Kidney glomerular epithelial cell (primary cell): ENCODE measurements at regions not wholly inside any gene's neighbourhood (a gene's known extent, or its start where the extent isn't known, plus 50 kb on each side); places are given as distances from the start of the nearest gene placed in this dataset.

Experiments used
- DNase-seq: peaks from one replicate; lab custom pipeline; 2025; lab: John Stamatoyannopoulos, UW

DNA sequence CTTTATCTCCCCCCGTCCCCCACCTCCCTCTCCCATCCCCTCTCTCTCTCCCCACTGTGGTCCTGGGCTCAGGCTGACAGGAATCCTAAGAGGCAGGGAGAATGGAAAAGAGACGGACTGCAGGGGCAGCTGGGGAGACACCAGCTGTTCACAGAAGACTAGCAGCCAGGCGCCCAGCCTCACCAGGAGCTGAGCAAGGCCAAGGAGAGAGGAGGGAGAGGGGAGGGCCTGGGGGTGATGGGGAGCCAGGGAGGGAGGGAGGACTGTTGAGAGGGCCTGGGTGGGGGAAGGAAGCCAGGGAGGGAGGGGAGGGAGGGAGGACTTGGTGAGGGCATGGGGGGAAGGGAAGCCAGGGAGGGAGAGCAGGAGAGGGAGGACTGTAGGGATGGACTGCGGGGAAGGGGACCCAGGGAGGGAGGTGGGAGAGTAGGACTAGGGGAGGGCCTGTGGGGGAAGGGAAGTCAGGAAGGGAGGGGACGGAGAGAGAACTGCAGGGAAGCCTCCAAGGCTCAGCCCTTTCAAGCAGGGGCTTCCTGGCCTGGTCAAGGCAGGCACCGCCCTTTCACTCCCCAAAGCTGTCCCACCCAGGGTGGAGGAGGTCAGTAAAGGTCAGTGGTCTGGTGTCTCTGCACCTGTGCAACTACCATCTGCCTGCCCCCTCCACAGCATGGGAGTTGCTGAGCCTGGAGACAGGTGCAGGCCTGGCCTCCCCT is 517.7 kb upstream of the MYT1L start:
- no peak for DNase-seq

DNA sequence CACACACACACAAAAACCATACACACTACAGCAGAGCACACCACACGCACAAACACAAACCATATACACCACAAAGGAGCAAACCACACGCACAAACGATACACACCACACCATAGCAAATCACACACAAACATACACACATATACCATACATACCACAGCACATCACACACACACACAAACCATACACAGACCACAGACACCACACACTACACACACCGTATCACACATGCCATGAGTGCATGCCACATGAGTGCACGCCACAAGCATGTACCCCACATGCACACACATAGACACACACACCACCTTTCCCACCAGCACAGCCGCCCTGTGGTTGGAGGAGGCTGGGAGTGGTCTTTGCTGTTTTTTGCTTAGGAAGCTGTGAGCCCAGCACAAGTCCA is 517.1 kb upstream of the MYT1L start:
- DNase-seq, result no peak

DNA sequence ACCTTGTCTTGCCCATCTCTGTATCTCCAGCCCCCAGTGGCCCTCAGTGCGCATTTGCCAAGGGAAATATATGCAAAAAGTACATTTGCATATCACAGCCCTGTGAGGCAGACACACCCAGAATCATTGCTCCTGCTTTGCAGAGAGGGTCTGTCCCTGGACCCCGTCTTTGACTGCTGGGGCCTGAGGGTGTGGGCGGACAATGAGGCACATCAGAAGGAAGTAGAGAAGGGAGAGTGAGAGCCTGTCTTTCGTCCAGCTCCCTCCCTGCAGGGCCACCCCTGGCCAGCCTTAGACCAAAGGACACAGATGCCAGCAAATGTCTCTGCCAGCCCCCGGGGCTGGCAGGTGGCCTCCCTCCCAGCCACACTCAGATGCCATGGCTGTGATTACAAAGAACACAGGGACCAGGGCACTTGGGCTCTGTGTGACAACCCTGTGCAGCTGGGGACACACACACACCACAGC is 516.2 kb upstream of the MYT1L start:
- DNase-seq, result no peak

- no peak for DNase-seq
Observed at GRCh38 chr2:2846332-2847208, 515.5 kb upstream of the MYT1L start.

DNA sequence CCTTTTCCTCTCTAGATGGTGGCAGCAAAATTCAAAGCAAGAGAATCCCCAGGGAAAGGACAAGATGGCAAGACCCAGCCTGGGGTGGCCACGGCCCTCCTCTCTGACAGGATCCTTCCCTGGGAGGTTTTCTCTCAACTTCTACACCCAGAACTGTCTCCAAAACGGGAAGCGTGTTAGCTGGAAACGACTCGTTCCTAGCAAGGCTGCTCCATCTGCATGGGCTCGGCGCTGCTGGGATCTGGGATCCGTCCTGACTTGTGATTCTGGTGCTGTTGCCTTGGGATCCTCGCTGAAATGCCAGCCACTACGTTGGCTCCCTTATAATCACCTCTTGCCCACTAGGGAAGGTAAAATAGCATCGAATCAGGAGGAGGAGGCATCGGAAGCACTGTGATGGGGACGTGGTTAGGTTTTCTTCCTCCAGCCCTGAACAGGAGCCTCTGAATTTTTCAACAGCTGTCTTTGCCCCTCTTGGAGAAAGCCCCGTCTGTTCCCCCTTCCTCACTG is 514.8 kb upstream of the MYT1L start:
- no peak for DNase-seq

- no peak for DNase-seq
Observed at GRCh38 chr2:2845267-2845666, 514.2 kb upstream of the MYT1L start.

GRCh38 chr2:2843969-2844548 is 513.0 kb upstream of the MYT1L start:
- DNase-seq, result no peak

- no peak for DNase-seq
Observed at GRCh38 chr2:2842466-2842865, 511.4 kb upstream of the MYT1L start.

- no peak for DNase-seq
Observed at GRCh38 chr2:2840681-2841300, 509.7 kb upstream of the MYT1L start.

DNA sequence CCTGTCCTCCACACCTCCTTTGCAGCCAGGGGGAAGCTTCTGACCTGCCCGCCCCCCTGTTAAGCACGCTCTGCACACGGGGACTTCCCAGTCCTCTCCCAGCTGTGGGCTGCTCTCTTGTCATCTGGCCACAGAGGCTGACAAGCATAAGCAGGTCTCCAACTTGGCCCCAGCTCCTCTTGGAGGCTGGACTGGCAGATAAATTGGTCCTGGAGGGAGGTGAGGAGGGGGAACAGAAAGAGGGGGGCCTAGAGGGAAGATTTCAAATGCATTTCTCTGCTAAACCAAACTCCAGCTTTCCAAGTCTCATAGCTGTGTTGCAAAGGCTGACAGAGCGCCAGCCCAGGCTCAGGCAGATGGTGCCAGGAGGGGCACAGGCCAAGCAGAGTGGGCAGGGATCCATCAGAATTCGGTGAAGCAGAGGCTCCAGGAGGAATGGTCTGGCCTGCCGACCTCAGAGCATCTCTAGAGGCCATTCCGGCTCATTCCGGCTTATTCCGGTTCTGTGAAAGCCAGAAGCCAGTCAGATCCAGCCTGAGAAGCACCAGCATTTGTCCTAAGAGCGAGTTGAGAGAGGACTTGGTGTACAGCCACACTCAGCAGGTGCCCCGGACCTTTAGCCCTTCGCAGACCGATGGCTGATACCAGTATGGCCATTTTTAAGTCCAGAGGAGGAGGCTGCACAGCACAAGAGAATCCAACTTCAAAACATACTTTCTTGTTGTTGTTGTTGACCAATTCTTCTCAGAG is 508.9 kb upstream of the MYT1L start:
- DNase-seq, result no peak

DNA sequence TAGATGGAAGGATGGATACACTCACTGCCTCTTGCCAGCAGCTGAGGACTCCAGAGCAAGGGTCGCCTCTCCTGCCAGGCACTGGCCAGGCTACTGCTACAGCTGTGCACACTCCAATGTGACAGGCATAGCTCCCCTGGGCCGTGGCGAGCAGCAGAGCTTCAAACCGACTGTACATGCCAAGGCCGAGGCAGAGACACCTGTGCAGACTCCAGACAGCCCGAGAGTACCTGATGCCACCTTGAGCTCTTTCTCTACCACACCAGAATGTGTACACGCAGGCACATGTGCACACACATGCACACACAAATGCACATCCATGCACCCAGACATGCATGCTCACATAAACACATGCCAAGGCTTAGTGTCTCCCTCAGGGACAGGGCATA is 508.3 kb upstream of the MYT1L start:
- DNase-seq, result no peak

DNA sequence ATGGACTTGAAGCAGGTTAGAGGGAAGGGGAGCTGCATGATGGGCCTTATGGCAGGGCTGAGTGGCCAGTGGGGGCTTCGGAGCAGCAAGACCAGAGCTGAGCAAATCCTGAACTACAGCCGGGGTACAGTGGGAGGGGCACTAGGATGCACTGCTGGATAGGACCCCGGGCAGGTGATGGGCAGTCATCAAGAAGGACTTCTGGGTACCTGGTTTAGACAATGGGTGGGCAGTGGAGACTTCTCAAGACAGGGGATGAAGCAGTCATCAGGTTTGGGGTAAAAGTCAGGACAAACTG is 507.4 kb upstream of the MYT1L start:
- no peak for DNase-seq

DNA sequence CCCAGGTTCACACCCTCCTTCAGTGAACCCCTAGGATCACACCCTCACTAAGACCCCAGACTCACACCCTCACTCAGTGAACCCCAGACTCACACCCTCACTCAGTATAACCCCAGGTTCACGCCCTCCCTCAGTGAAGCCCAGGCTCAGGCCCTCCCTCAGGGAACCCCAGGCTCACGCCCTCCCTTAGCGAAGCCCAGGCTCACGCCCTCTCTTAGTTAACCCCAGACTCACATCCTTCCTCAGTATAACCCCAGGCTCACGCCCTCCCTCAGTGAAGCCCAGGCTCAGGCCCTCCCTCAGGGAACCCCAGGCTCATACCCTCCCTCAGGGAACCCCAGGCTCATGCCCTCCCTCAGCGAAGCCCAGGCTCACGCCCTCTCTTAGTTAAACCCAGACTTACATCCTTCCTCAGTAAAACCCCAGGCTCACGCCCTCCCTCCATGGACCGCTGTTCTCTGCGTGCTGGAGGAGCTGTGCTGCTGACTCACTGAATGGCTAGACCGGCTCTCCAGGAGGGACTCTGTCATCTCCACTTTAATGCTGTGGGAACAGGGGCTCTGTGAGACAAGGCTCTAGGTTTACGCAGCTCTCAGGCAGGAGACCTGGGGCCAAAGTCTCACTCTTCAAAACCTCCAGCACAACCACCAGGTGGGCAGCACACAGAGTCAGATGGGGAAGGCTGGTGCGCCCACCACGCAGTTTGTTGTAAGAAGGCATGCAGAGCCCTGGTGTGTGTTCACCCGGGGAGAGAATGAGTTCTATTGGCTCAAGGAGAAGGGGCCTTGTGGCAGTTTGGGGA is 506.9 kb upstream of the MYT1L start:
- DNase-seq, result no peak

DNA sequence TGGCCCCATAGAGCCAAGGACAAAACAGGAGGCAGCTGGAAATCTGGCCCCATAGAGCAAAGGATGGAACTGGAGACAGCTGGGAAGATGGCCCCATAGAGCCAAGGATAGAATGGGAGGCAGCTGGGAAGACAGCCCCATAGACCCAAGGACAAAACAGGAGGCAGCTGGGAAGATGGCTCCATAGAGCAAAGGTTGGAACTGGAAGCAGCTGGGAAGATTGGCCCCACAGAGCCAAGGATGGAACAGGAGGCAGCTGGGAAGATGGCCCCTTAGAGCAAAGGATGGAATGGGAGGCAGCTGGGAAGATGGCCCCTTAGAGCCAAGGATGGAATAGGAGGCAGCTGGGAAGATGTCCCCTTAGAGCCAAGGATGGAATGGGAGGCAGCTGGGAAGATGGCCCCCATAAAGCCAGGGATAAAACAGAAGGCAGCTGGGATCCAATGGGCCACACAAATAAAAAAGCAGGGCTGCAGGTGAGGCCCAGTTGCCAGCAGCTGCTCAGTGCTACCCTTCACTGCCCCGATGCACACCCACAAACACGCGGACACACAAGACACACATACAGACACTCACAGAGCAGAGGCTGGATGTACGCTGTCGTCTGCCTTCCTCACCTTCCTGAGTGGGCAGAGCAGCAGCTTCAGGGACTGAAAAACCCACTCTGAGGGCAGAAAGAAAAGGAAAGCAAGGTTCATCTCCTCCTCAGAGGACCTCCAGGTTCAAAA is 505.4 kb upstream of the MYT1L start:
- no peak for DNase-seq

DNA sequence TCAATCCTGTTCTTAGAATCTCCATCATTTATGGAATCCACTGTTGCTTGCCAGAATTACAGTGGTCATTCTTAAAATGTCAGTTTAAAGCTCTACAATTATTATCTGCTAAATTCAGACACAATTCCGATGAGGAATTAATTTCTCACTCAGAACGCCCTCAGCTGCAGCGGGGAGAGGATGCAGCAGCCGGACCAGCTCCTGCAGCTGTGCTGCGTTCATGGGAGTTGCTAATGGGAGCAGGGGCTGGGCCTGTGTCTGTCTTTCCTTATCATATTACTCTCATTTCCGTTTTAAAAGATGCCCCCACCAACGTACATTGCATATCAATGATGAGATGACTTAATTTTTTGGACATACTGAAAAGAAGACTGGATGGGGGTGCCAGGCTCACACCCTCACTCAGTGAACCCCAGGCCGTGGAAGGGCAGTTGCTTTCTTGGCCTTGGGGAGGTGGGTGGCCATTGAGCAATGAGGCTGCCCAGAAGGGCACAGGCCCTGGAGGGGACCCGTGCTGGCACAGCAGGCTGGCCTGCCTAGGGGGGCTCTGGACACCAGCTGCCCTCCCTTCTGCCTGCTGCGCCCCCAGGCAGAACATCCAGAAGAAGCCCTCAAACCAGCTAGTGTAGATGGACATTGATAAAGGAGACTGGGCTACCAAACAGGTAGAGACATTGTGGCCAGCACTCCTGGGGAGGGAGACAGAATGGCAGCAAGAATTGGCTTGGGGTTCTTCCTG is 503.6 kb upstream of the MYT1L start:
- no peak for DNase-seq

DNA sequence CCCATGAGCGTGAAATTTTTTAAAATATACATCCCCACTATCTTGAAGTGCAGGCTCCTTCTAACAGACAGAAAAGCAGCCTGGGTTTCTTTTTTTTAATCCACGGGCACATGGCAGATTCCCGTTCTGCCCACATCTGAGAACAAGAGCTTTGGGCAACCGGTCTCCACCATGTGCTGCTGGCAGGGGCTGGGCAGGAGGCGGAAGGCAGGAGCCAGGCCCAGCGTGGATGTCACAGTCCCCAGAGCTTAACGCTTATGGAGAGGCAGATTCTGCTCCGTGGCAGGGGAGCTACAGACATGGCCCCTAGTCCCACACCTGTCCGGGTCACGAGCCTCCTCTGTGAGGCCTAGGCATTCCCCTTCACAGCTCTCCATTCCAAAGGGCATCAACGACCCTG is 503.0 kb upstream of the MYT1L start:
- no peak for DNase-seq

DNA sequence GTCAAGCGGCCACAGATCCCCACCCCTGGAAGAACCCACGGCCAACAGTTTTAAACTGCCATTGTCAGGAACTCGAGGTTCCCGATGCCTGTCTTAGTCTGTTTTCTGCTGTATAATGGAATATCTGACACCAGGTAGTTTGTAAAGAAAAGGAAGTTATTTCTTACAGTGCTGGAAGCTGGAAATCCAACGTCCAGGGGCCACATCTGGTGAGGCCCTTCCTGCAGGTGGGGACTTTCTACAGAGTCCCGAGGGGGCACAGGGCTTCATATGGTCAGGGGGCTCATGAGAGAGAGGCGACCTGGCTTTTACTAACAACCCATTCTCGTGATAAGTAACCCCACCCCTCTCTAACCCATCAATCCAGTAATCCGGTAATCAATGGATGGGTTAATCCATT is 501.6 kb upstream of the MYT1L start:
- DNase-seq, result no peak

DNA sequence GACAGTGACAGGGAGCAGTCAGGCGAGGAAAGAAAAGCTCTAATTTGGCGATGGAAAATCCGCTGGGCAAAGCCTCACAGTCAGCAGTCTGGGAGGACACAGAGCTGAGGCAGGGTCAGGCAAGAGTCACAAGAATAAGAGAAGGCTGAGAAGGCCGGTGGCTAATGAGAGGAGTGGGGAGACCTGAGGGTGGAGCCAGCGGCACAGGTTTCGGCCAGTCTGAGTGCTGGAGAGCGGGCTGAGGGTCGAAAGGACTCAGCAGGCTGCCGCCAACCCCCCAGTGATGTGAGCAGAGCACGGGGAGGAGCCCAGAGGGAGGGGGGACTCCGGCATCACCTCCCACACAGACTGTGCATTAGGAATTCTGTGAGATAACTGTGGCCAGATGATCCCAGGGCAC is 500.6 kb upstream of the MYT1L start:
- no peak for DNase-seq

DNA sequence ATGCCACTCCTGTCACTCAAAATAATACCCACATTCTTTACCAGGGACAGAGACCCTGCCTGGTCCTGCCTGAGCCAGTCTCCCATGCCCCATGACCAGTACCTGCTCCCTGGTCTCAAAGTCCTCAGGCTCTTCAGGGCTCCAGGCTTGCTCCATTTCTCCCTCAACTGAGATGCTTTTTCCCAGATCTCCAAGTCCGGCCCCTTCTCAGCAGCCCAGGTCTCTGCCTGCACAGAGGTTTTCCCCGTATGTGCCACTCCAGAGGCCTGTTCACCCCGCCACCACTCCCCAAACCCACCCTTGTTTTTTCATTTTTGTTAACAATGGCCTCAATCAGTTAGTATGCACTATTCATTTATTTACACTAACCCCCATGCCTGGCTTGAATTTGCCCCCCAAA is 499.5 kb upstream of the MYT1L start:
- no peak for DNase-seq
